ENCODE measurements at regions not wholly inside any gene's neighbourhood (a gene's known extent, or its start where the extent isn't known, plus 50 kb on each side); places are given as distances from the start of the nearest gene placed in this dataset.
A peak's percentile ranks its signal among the peaks of the same experiment; 100 is the strongest.

DNA sequence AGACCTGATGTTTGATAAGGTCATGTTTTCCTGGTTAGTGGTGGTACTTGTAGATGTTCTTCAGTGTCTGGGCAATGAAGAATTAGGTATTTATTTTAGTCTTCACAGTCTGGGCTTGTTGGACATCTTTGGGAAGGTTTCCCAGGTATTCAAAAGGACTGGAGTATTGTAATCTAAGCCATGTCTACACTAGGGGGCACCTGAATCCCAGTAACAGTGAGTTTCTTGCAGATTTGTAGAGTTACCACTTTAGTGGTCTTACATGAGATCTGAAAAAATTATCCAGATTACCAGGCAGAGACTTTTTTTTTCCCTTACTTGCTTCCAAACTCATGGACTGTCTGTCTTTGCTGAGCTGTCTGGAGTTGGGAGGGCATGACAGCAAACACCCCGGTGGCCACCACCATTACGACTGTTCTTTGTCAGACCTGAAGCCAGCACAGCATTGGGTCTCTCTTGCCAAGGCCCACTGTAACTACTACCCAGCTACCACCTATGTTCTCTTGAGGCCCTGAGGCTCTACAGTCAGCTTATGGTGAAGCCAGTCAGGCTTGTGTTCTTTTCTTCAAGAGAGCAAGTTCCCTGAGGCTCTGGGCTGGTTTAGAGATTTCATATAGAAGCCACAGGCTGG is 820.7 kb upstream of the FBXO33 start:
- no peaks in the 10 kb centered on the region for H4K20me1 ChIP-seq (ENCODE audit: low read depth, low read length)
- TF ChIP-seq, protein P1, sequence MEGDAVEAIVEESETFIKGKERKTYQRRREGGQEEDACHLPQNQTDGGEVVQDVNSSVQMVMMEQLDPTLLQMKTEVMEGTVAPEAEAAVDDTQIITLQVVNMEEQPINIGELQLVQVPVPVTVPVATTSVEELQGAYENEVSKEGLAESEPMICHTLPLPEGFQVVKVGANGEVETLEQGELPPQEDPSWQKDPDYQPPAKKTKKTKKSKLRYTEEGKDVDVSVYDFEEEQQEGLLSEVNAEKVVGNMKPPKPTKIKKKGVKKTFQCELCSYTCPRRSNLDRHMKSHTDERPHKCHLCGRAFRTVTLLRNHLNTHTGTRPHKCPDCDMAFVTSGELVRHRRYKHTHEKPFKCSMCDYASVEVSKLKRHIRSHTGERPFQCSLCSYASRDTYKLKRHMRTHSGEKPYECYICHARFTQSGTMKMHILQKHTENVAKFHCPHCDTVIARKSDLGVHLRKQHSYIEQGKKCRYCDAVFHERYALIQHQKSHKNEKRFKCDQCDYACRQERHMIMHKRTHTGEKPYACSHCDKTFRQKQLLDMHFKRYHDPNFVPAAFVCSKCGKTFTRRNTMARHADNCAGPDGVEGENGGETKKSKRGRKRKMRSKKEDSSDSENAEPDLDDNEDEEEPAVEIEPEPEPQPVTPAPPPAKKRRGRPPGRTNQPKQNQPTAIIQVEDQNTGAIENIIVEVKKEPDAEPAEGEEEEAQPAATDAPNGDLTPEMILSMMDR (IDR thresholded peaks at IDR 0.05; ENCODE audit: insufficient read depth, low read length, poor library complexity, severe bottlenecking), result no peak
- TF ChIP-seq EZH2phosphoT487 (conservative IDR thresholded peaks at IDR 0.05; ENCODE audit: low read length), result no peak
- H3K27me3 ChIP-seq (ENCODE audit: low read length), result no peaks in the 10 kb centered on the region
- H3F3A ChIP-seq (ENCODE audit: insufficient read depth), result no peaks in the 10 kb centered on the region
- H3K27ac ChIP-seq (ENCODE audit: low read depth, low read length), result no peak overlapping the region
- no peaks in the 10 kb centered on the region for H3K79me2 ChIP-seq (ENCODE audit: insufficient read depth, low read length)
- no peak overlapping the region for H3K4me2 ChIP-seq (ENCODE audit: low read depth, low read length, poor library complexity, severe bottlenecking)
- H3K36me3 ChIP-seq (ENCODE audit: low read length), result no peaks in the 10 kb centered on the region
- no peaks in the 10 kb centered on the region for H3K9me2 ChIP-seq (replicated peaks; ENCODE audit: insufficient read depth, low read length)
- H3K9ac ChIP-seq (ENCODE audit: low read length), result no peak overlapping the region
- no peaks in the 10 kb centered on the region for H3K9me3 ChIP-seq (ENCODE audit: insufficient read depth, low read length)
- H3K4me3 ChIP-seq (ENCODE audit: insufficient read depth, low read length, poor library complexity, severe bottlenecking), result no peak overlapping the region
- H2AFZ ChIP-seq (ENCODE audit: low read depth, low read length, severe bottlenecking), result peak overlapping the region; percentile 23

DNA sequence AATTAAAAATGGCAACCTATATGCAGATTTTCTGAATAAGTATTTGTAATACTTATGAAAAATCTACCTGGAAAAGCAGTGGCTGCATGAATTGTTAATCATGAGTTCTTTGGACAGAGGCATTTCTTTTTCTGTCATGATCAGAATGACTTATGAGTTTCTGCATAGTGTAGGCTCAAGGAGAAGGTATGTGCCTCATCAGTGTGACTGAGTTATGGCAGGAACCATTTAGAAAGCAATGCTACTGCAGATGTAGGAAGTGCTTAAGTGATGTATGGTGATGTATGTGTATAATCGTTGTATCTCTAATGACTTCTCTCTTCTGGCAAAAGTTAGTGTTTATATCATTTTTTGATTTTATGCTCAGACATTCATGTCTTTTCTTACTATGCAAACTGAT is 816.4 kb upstream of the FBXO33 start:
- Histone ChIP-seq H3K27me3 (ENCODE audit: low read length) (no peaks in the 10 kb centered on the region), H3K79me2 (ENCODE audit: insufficient read depth, low read length) (no peaks in the 10 kb centered on the region), H3K36me3 (ENCODE audit: low read length) (no peaks in the 10 kb centered on the region), H3K27ac (ENCODE audit: low read depth, low read length) (no peak overlapping the region), H3F3A (ENCODE audit: insufficient read depth) (no peaks in the 10 kb centered on the region), H2AFZ (ENCODE audit: low read depth, low read length, severe bottlenecking) (peak overlapping the region; percentile 36), H3K4me3 (ENCODE audit: insufficient read depth, low read length, poor library complexity, severe bottlenecking) (no peak overlapping the region), H3K9me3 (ENCODE audit: insufficient read depth, low read length) (no peaks in the 10 kb centered on the region), H3K9me2 (replicated peaks; ENCODE audit: insufficient read depth, low read length) (no peaks in the 10 kb centered on the region), H4K20me1 (ENCODE audit: low read depth, low read length) (no peaks in the 10 kb centered on the region), H3K4me2 (ENCODE audit: low read depth, low read length, poor library complexity, severe bottlenecking) (peak overlapping the region; percentile 34), H3K9ac (ENCODE audit: low read length) (no peak overlapping the region)
- TF ChIP-seq, protein P1 (IDR thresholded peaks at IDR 0.05; ENCODE audit: insufficient read depth, low read length, poor library complexity, severe bottlenecking), result no peak
- TF ChIP-seq EZH2phosphoT487 (conservative IDR thresholded peaks at IDR 0.05; ENCODE audit: low read length), result no peak

DNA sequence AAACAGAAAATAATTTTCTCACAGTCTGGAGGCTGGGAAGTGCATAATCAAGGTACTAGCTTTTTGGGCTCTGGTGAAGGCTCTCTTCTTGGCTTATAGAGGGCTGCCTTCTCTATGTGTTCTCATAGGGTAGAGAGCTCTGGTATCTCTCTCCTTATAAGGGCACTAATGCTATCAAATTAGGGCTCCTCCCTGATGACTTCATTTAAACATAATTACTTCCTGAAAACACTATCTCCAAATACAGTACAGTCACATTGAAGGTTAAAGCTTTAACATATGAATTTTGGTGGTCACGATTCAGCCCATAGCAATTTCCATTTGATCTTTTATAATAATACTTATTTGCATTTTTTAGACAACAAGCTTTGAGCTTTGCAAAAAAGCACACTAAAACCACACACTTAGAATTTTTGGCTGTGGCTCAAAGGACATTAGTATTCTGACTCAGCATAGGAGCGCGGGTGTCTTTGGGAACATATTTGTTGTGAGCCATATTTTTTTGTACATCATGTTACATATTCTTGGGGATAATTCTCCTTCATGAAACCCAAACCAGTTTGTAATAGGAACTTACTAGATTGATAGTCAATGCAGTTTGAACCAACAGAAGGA is 808.1 kb upstream of the FBXO33 start:
- Histone ChIP-seq H3K4me3 (ENCODE audit: insufficient read depth, low read length, poor library complexity, severe bottlenecking) (no peak overlapping the region), H3K36me3 (ENCODE audit: low read length) (no peaks in the 10 kb centered on the region), H3K9me3 (ENCODE audit: insufficient read depth, low read length) (peaks cover 4% of the 10 kb centered on the region; the same call in 1 of the 2 replicates), H3K79me2 (ENCODE audit: insufficient read depth, low read length) (no peaks in the 10 kb centered on the region), H3K9ac (ENCODE audit: low read length) (no peak overlapping the region), H3F3A (ENCODE audit: insufficient read depth) (no peaks in the 10 kb centered on the region), H3K4me2 (ENCODE audit: low read depth, low read length, poor library complexity, severe bottlenecking) (no peak overlapping the region), H3K9me2 (replicated peaks; ENCODE audit: insufficient read depth, low read length) (no peaks in the 10 kb centered on the region), H2AFZ (ENCODE audit: low read depth, low read length, severe bottlenecking) (peak overlapping the region; percentile 77), H3K27ac (ENCODE audit: low read depth, low read length) (no peak overlapping the region), H4K20me1 (ENCODE audit: low read depth, low read length) (no peaks in the 10 kb centered on the region), H3K27me3 (ENCODE audit: low read length) (no peaks in the 10 kb centered on the region)
- TF ChIP-seq EZH2phosphoT487 (conservative IDR thresholded peaks at IDR 0.05; ENCODE audit: low read length), result no peak
- TF ChIP-seq, protein P1 (IDR thresholded peaks at IDR 0.05; ENCODE audit: insufficient read depth, low read length, poor library complexity, severe bottlenecking), result no peak
